ENCODE measurements at regions not wholly inside any gene's neighbourhood (a gene's known extent, or its start where the extent isn't known, plus 50 kb on each side); places are given as distances from the start of the nearest gene placed in this dataset.

DNA sequence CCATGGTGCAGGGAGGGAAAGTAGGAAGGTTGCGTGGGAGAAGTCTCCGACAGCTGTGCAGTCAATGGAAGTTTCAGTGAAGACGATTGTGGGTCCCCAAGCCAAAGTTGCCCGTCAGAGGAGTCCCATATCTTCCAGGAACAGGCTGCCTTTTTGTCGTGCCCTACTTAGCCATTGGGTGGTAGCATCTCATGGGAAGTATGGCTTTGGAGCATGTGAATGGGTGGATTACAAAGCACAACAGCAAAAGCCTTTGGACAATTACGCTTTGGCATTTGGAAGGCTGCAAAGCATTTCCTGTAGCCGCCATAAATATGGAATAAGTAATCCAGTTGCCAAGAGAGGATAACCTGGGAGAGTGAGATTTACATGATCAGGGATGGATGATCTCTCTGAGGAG is 300.7 kb upstream of the BOD1L1 start:
- TF ChIP-seq CTCF (conservative IDR thresholded peaks at IDR 0.05; ENCODE audit: low read depth, low read length) (no peak), EZH2 (IDR thresholded peaks at IDR 0.05; ENCODE audit: low read length, unreplicated experiment) (no peak), EZH2phosphoT487 (IDR thresholded peaks at IDR 0.05; ENCODE audit: borderline replicate concordance, low read length) (no peak)
